Stimulated activated memory B cell treated with anti-CD40 and anti-IgM and Interleukin-4, amounts not matched to agents 10 μg/mL and 1 μg/mL and 100 μg/mL, for 72 hours (primary cell): ENCODE measurements at regions not wholly inside any gene's neighbourhood (a gene's known extent, or its start where the extent isn't known, plus 50 kb on each side); places are given as distances from the start of the nearest gene placed in this dataset.
"Not testable (repeated sequence)": the region's sequence is repeated elsewhere in the genome, so short reads cannot be mapped to it uniquely, and the experiment has no call there.

Source experiments
- ATAC-seq: fragments of 150-1000 bp; cut with Tn5 transposase; 2 replicates; pipeline ENCODE4 v1.10.0; 2021
- H3K27ac Mint-ChIP-seq: one replicate; pipeline ENCODE4 v1.8.0; 2022; ENCODE audit warnings: mild to moderate bottlenecking, mixed read lengths
- H3K27me3 Mint-ChIP-seq: one replicate; pipeline ENCODE4 v1.8.0; 2022; ENCODE audit warnings: mixed read lengths
- H3K36me3 Mint-ChIP-seq: one replicate; pipeline ENCODE4 v1.8.0; 2022; ENCODE audit warnings: mixed read lengths
- H3K4me1 Mint-ChIP-seq: one replicate; pipeline ENCODE4 v1.8.0; 2022; ENCODE audit warnings: mixed read lengths
- H3K4me3 Mint-ChIP-seq: one replicate; pipeline ENCODE4 v1.8.0; 2022; ENCODE audit warnings: mild to moderate bottlenecking, moderate library complexity, mixed read lengths
- H3K9me3 Mint-ChIP-seq: one replicate; pipeline ENCODE4 v1.8.0; 2022; ENCODE audit warnings: mixed read lengths

- peaks cover 38% of the 10 kb centered on the region for H3K4me1 Mint-ChIP-seq
- peak overlapping the region; percentile 24 for H3K27ac Mint-ChIP-seq
- H3K4me3 Mint-ChIP-seq, result peak overlapping the region; percentile 24
- H3K27me3 Mint-ChIP-seq, H3K36me3 Mint-ChIP-seq, H3K9me3 Mint-ChIP-seq: not testable (repeated sequence)
- peak; percentile 93 for ATAC-seq
Observed at GRCh38 chr15:85283815-85284214, 96.6 kb upstream of the AKAP13 start.

GRCh38 chr15:85284497-85284896 is 95.9 kb upstream of the AKAP13 start:
- peak; percentile 82 for ATAC-seq
- peaks cover 40% of the 10 kb centered on the region for H3K4me1 Mint-ChIP-seq
- H3K36me3 Mint-ChIP-seq, result no peaks in the 10 kb centered on the region
- no peaks in the 10 kb centered on the region for H3K9me3 Mint-ChIP-seq
- peak overlapping the region; percentile 24 for H3K27ac Mint-ChIP-seq
- H3K27me3 Mint-ChIP-seq, result peaks cover 3% of the 10 kb centered on the region
- peak overlapping the region; percentile 24 for H3K4me3 Mint-ChIP-seq

- Mint-ChIP-seq H3K9me3 (no peaks in the 10 kb centered on the region), H3K27ac (peak overlapping the region; percentile 7), H3K4me3 (no peak overlapping the region), H3K36me3 (no peaks in the 10 kb centered on the region), H3K27me3 (peaks cover 9% of the 10 kb centered on the region), H3K4me1 (peaks cover 19% of the 10 kb centered on the region)
- peak; percentile 34 for ATAC-seq
Observed at GRCh38 chr15:85289677-85290365, 90.6 kb upstream of the AKAP13 start.

DNA sequence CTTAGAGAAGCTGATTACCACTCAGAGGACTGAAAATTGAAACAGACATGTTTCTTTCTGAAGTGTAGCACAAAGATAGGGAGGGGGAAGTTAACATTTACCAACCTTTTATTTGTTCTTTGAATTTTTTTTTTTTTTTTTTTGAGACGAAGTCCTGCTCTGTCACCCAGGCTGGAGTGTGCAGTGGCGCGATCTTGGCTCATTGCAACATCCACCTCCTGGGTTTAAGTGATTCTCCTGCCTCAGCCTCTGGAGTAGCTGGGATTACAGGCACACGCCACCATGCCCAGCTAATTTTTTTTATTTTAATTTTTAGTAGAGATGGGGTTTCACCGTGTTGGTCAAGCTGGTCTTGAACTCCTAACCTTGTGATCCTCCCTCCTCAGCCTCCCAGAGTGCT is 87.8 kb upstream of the AKAP13 start:
- H3K36me3 Mint-ChIP-seq, H3K4me3 Mint-ChIP-seq, H3K27ac Mint-ChIP-seq, H3K27me3 Mint-ChIP-seq, ATAC-seq, H3K9me3 Mint-ChIP-seq: not testable (repeated sequence)
- H3K4me1 Mint-ChIP-seq, result peaks cover 23% of the 10 kb centered on the region

GRCh38 chr15:85296615-85297402 is 83.6 kb upstream of the AKAP13 start:
- Mint-ChIP-seq H3K9me3 (no peaks in the 10 kb centered on the region), H3K27me3 (no peaks in the 10 kb centered on the region), H3K4me1 (peaks cover 25% of the 10 kb centered on the region), H3K4me3 (peak overlapping the region; percentile 62), H3K27ac (peak overlapping the region; percentile 7), H3K36me3 (no peaks in the 10 kb centered on the region)
- ATAC-seq, result peak; percentile 96

- ATAC-seq, result no peak
- H3K27ac Mint-ChIP-seq, result peak overlapping the region; percentile 7
- no peaks in the 10 kb centered on the region for H3K27me3 Mint-ChIP-seq
- H3K36me3 Mint-ChIP-seq, result no peaks in the 10 kb centered on the region
- peak overlapping the region; percentile 2 for H3K4me3 Mint-ChIP-seq
- peaks cover 30% of the 10 kb centered on the region for H3K4me1 Mint-ChIP-seq
- no peaks in the 10 kb centered on the region for H3K9me3 Mint-ChIP-seq
Observed at GRCh38 chr15:85297537-85297936, 82.9 kb upstream of the AKAP13 start.

- H3K27ac Mint-ChIP-seq, result no peak overlapping the region
- H3K27me3 Mint-ChIP-seq, result no peaks in the 10 kb centered on the region
Observed at GRCh38 chr15:85298366-85298765, 82.0 kb upstream of the AKAP13 start.

GRCh38 chr15:85298941-85299340 is 81.5 kb upstream of the AKAP13 start:
- no peaks in the 10 kb centered on the region for H3K36me3 Mint-ChIP-seq
- no peaks in the 10 kb centered on the region for H3K27me3 Mint-ChIP-seq
- H3K27ac Mint-ChIP-seq, result no peak overlapping the region
- H3K4me1 Mint-ChIP-seq, result peaks cover 37% of the 10 kb centered on the region
- ATAC-seq, result no peak
- no peaks in the 10 kb centered on the region for H3K9me3 Mint-ChIP-seq
- no peak overlapping the region for H3K4me3 Mint-ChIP-seq

More at GRCh38 chr15:85298366-85298765, 82.0 kb upstream of the AKAP13 start:
- H3K4me1 Mint-ChIP-seq, result peaks cover 37% of the 10 kb centered on the region
- no peak overlapping the region for H3K4me3 Mint-ChIP-seq
- no peaks in the 10 kb centered on the region for H3K9me3 Mint-ChIP-seq
- no peak for ATAC-seq
- H3K36me3 Mint-ChIP-seq, result no peaks in the 10 kb centered on the region

- H3K4me1 Mint-ChIP-seq, result peaks cover 41% of the 10 kb centered on the region
- H3K36me3 Mint-ChIP-seq, result no peaks in the 10 kb centered on the region
- peak; percentile 68 for ATAC-seq
- H3K9me3 Mint-ChIP-seq, result no peaks in the 10 kb centered on the region
- no peak overlapping the region for H3K4me3 Mint-ChIP-seq
- H3K27ac Mint-ChIP-seq, result peak overlapping the region; percentile 59
- H3K27me3 Mint-ChIP-seq, result no peaks in the 10 kb centered on the region
Observed at GRCh38 chr15:85302271-85302670, 78.1 kb upstream of the AKAP13 start.

- no peaks in the 10 kb centered on the region for H3K27me3 Mint-ChIP-seq
- no peak overlapping the region for H3K4me3 Mint-ChIP-seq
- H3K27ac Mint-ChIP-seq, result no peak overlapping the region
Observed at GRCh38 chr15:85305050-85305449, 75.4 kb upstream of the AKAP13 start.

DNA sequence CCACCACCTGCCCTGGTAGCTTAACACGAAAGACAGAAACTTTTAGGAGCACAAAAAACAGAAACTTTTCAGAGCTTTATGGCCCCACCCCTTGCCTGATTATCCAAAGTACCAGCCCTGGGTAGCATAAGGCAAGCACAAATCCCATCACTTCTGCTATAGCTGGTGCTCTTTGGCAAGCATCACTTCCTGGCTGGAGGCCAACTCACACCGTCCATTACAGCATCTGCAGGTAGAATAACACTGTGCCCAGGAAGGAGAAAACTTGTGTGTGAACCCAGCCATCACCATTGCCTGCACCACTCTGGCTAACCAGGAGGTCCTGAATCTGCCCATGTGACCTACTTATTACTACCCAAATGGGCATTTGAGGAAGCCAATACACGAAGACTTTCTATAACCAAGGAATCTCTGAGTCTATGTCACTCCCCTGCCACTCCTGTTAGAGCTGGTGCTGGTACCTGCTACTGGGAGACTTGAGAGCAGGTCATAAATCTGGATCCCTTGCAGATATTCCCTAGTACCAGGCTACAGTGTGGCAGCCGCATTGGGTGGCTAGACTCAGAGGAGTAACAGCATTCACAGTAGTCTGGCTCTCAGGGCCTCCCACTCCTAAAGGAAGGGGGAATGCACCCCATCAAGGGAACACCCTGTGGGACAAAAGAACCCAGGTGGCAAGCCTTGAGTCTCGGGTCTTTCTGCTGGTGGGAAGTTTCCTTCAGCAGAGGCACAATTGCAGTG is 73.3 kb upstream of the AKAP13 start:
- peaks cover 68% of the 10 kb centered on the region for H3K4me1 Mint-ChIP-seq
- H3K27ac Mint-ChIP-seq, result peak overlapping the region; percentile 58
- no peaks in the 10 kb centered on the region for H3K27me3 Mint-ChIP-seq
- peak; percentile 39 for ATAC-seq
- H3K4me3 Mint-ChIP-seq, result no peak overlapping the region
- no peaks in the 10 kb centered on the region for H3K9me3 Mint-ChIP-seq
- no peaks in the 10 kb centered on the region for H3K36me3 Mint-ChIP-seq

More at GRCh38 chr15:85305050-85305449, 75.4 kb upstream of the AKAP13 start:
- peaks cover 64% of the 10 kb centered on the region for H3K4me1 Mint-ChIP-seq
- H3K36me3 Mint-ChIP-seq, result no peaks in the 10 kb centered on the region
- no peaks in the 10 kb centered on the region for H3K9me3 Mint-ChIP-seq
- ATAC-seq, result no peak

GRCh38 chr15:85307687-85308045 is 72.7 kb upstream of the AKAP13 start:
- Mint-ChIP-seq H3K36me3 (no peaks in the 10 kb centered on the region), H3K27ac (peak overlapping the region; percentile 58), H3K4me1 (peaks cover 68% of the 10 kb centered on the region), H3K27me3 (no peaks in the 10 kb centered on the region), H3K4me3 (no peak overlapping the region), H3K9me3 (no peaks in the 10 kb centered on the region)
- no peak for ATAC-seq

DNA sequence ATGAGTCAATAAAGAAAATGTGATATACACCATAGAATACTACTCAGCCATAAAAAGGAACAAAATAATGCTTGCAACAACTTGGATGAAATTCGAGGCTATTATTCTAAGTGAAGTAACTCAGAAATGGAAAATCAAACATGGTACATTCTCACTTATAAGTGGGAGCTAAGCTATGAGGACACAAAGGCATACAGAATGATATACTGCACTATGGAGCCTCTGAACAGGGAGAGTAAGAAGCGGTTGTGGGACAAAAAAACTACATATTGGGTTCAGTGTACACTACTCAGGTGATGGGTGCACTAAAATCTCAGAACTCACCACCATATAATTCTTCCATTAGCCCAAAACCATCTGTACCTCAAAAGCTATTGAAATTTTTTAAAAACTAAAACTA is 68.8 kb upstream of the AKAP13 start:
- no peak for ATAC-seq
- no peaks in the 10 kb centered on the region for H3K27me3 Mint-ChIP-seq
- H3K27ac Mint-ChIP-seq, result peak overlapping the region; percentile 92
- peaks cover 5% of the 10 kb centered on the region for H3K36me3 Mint-ChIP-seq
- H3K4me1 Mint-ChIP-seq, result peaks cover 91% of the 10 kb centered on the region
- H3K4me3 Mint-ChIP-seq, result no peak overlapping the region
- no peaks in the 10 kb centered on the region for H3K9me3 Mint-ChIP-seq

GRCh38 chr15:85312486-85312885 is 67.9 kb upstream of the AKAP13 start:
- peaks cover 90% of the 10 kb centered on the region for H3K4me1 Mint-ChIP-seq
- peak overlapping the region; percentile 70 for H3K4me3 Mint-ChIP-seq
- H3K9me3 Mint-ChIP-seq, result no peaks in the 10 kb centered on the region
- H3K27me3 Mint-ChIP-seq, result no peaks in the 10 kb centered on the region
- peak overlapping the region; percentile 92 for H3K27ac Mint-ChIP-seq
- ATAC-seq, result peak; percentile 98
- H3K36me3 Mint-ChIP-seq, result peaks cover 5% of the 10 kb centered on the region

GRCh38 chr15:85312929-85313331 is 67.5 kb upstream of the AKAP13 start:
- H3K9me3 Mint-ChIP-seq, result no peaks in the 10 kb centered on the region
- no peaks in the 10 kb centered on the region for H3K27me3 Mint-ChIP-seq
- peaks cover 5% of the 10 kb centered on the region for H3K36me3 Mint-ChIP-seq
- peaks cover 90% of the 10 kb centered on the region for H3K4me1 Mint-ChIP-seq
- H3K27ac Mint-ChIP-seq, result peak overlapping the region; percentile 92
- peak; percentile 49 for ATAC-seq
- peak overlapping the region; percentile 70 for H3K4me3 Mint-ChIP-seq
